ENCODE measurements at regions not wholly inside any gene's neighbourhood (a gene's known extent, or its start where the extent isn't known, plus 50 kb on each side); places are given as distances from the start of the nearest gene placed in this dataset.

DNA sequence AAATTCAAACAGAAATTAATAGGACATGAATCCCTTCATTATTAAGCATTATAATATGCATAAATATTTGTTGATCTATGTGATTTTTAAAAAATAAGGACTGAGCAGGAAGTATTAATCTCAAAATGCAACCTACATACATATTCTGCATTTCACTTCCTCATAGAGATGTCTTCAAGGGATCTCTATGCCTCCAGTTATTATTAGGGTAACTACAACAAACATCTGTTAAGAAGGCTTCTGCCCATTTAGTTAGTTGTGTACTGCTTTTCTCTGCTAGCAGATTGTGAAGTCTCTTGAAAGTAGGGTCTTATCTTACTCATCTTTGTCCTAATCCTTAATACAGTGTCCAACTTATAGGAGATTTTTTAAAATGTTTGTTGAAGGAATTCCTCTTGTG, 414.1 kb downstream of the ACTL7B start:
- no peak overlapping the region for H3K4me3 Mint-ChIP-seq
- peaks cover 8% of the 10 kb centered on the region for H3K27me3 Mint-ChIP-seq (ENCODE audit: low read depth, poor library complexity)
- no peak for DNase-seq
- H3K9me3 Mint-ChIP-seq: peaks cover 7% of the 10 kb centered on the region
- no peak overlapping the region for H3K27ac Mint-ChIP-seq
- H3K36me3 Mint-ChIP-seq (ENCODE audit: low read depth): no peaks in the 10 kb centered on the region
- peaks cover 5% of the 10 kb centered on the region for H3K4me1 Mint-ChIP-seq
- no peak for TF ChIP-seq CTCF (IDR thresholded peaks at IDR 0.05)

- no peaks in the 10 kb centered on the region for H3K36me3 Mint-ChIP-seq (ENCODE audit: low read depth)
- H3K4me3 Mint-ChIP-seq: no peak overlapping the region
- H3K9me3 Mint-ChIP-seq: peaks cover 4% of the 10 kb centered on the region
- no peak for DNase-seq
- TF ChIP-seq CTCF (IDR thresholded peaks at IDR 0.05): no peak
- peaks cover 5% of the 10 kb centered on the region for H3K4me1 Mint-ChIP-seq
- no peak overlapping the region for H3K27ac Mint-ChIP-seq
- peaks cover 8% of the 10 kb centered on the region for H3K27me3 Mint-ChIP-seq (ENCODE audit: low read depth, poor library complexity)
These were observed 414.5 kb downstream of the ACTL7B start for GRCh38 chr9:108441251-108441650.

GRCh38 chr9:108439947-108440346, 415.8 kb downstream of the ACTL7B start:
- Mint-ChIP-seq H3K4me1 (peaks cover 5% of the 10 kb centered on the region), H3K9me3 (no peaks in the 10 kb centered on the region), H3K4me3 (no peak overlapping the region), H3K27ac (no peak overlapping the region), H3K27me3 (ENCODE audit: low read depth, poor library complexity) (peaks cover 8% of the 10 kb centered on the region), H3K36me3 (ENCODE audit: low read depth) (no peaks in the 10 kb centered on the region)
- no peak for TF ChIP-seq CTCF (IDR thresholded peaks at IDR 0.05)
- no peak for DNase-seq

DNA sequence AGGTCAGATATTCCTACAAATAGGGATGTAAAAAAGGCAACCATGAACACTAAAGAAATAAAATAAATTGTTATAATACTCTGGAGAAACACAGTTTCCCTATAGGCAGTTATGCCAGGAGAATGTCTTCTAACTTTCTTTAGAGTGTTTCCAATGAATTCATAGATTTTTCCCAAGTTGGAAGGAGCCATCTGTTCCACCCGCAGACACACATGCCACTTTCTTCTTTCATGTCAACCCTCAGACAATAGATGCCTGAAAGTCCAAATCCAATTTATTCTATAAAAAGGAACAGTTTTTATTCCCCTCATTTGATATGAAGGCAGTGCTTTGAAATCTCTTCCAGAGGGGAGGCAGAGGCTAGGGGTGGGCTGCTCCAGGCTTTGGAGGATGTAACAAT, 418.1 kb downstream of the ACTL7B start:
- TF ChIP-seq CTCF (IDR thresholded peaks at IDR 0.05): no peak
- H3K4me3 Mint-ChIP-seq: no peak overlapping the region
- H3K4me1 Mint-ChIP-seq: peaks cover 2% of the 10 kb centered on the region
- no peaks in the 10 kb centered on the region for H3K9me3 Mint-ChIP-seq
- no peaks in the 10 kb centered on the region for H3K36me3 Mint-ChIP-seq (ENCODE audit: low read depth)
- peaks cover 8% of the 10 kb centered on the region for H3K27me3 Mint-ChIP-seq (ENCODE audit: low read depth, poor library complexity)
- no peak for DNase-seq
- no peak overlapping the region for H3K27ac Mint-ChIP-seq

GRCh38 chr9:108436448-108436847, 419.3 kb downstream of the ACTL7B start:
- TF ChIP-seq CTCF (IDR thresholded peaks at IDR 0.05): no peak
- H3K9me3 Mint-ChIP-seq: no peaks in the 10 kb centered on the region
- H3K36me3 Mint-ChIP-seq (ENCODE audit: low read depth): no peaks in the 10 kb centered on the region
- H3K4me3 Mint-ChIP-seq: no peak overlapping the region
- DNase-seq: no peak
- no peak overlapping the region for H3K27ac Mint-ChIP-seq
- peaks cover 3% of the 10 kb centered on the region for H3K27me3 Mint-ChIP-seq (ENCODE audit: low read depth, poor library complexity)
- no peaks in the 10 kb centered on the region for H3K4me1 Mint-ChIP-seq

DNA sequence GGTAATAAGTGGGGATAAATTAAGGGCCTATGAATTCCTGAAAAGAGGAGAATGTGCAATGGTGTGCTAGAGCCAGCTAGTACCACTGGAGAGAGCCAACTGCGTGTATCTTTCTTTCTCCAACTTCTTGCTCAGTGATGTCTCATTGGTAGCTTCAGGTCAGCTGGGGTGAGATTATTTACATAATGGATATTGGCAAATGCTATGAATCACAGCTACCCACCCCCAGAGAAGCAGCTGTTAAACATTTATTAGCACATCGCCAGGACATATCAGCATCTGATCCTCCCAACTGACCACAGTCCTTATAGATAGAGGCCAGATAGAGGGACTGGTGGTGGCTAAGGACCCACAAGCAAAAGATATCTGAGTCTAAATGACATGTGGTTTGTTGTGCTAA, 421.3 kb downstream of the ACTL7B start:
- DNase-seq: no peak
- TF ChIP-seq CTCF (IDR thresholded peaks at IDR 0.05): no peak
- H3K9me3 Mint-ChIP-seq: peaks cover 14% of the 10 kb centered on the region
- no peak overlapping the region for H3K4me3 Mint-ChIP-seq
- no peaks in the 10 kb centered on the region for H3K36me3 Mint-ChIP-seq (ENCODE audit: low read depth)
- H3K27me3 Mint-ChIP-seq (ENCODE audit: low read depth, poor library complexity): peaks cover 2% of the 10 kb centered on the region
- no peak overlapping the region for H3K27ac Mint-ChIP-seq
- no peaks in the 10 kb centered on the region for H3K4me1 Mint-ChIP-seq

Data from nephron progenitor cell (in vitro differentiated cells).